ENCODE measurements at regions not wholly inside any gene's neighbourhood (a gene's known extent, or its start where the extent isn't known, plus 50 kb on each side); places are given as distances from the start of the nearest gene placed in this dataset.

GRCh38 chr3:20729185-20729584 is 543.2 kb upstream of the SGO1 start:
- Histone ChIP-seq H4K8ac (replicated peaks; ENCODE audit: insufficient read length, low read depth, low read length) (no peak overlapping the region), H3K4me2 (ENCODE audit: insufficient read depth, insufficient read length, low read length) (no peak overlapping the region), H3K9ac (ENCODE audit: extremely low read depth, insufficient read length, low read length) (no peak overlapping the region), H2BK12ac (ENCODE audit: insufficient read length, low read depth, low read length) (no peak overlapping the region), H3K9me3 (ENCODE audit: control insufficient read depth, low read depth, low read length) (no peaks in the 10 kb centered on the region), H3K27me3 (ENCODE audit: insufficient read depth, low read length) (no peaks in the 10 kb centered on the region), H2AK5ac (ENCODE audit: insufficient read length, low read length) (no peak overlapping the region), H3K18ac (ENCODE audit: insufficient read length, low read depth, low read length) (no peak overlapping the region), H4K5ac (ENCODE audit: insufficient read length, low read depth, low read length) (no peak overlapping the region), H3K4me1 (ENCODE audit: insufficient read depth, low read length) (no peaks in the 10 kb centered on the region), H2BK20ac (ENCODE audit: low read depth, low read length, poor library complexity, severe bottlenecking) (no peak overlapping the region), H2BK5ac (ENCODE audit: insufficient read length, low read length) (no peak overlapping the region), H3T11ph (ENCODE audit: low read length) (no peak overlapping the region), H2BK120ac (ENCODE audit: low read depth, low read length, poor library complexity, severe bottlenecking) (no peak overlapping the region), H3K79me1 (ENCODE audit: insufficient read depth, low read depth, low read length, poor library complexity, severe bottlenecking) (no peaks in the 10 kb centered on the region), H3K79me2 (ENCODE audit: insufficient read depth, low read length) (no peaks in the 10 kb centered on the region), H2BK15ac (ENCODE audit: low read depth, low read length) (no peak overlapping the region), H4K20me1 (ENCODE audit: control insufficient read depth, insufficient read depth, insufficient read length) (no peaks in the 10 kb centered on the region), H3K56ac (ENCODE audit: insufficient read length, low read depth, low read length) (no peak overlapping the region), H3K27ac (ENCODE audit: insufficient read length, low read depth, low read length) (no peak overlapping the region), H2AFZ (ENCODE audit: low read length) (no peak overlapping the region), H3K23me2 (ENCODE audit: insufficient read length, low read depth, low read length, poor library complexity, severe bottlenecking) (no peaks in the 10 kb centered on the region), H3K14ac (ENCODE audit: insufficient read depth, low read length) (no peak overlapping the region), H3K23ac (ENCODE audit: insufficient read length, low read depth, low read length) (no peak overlapping the region), H4K91ac (ENCODE audit: insufficient read length, low read depth, low read length) (no peak overlapping the region), H3K4ac (ENCODE audit: low read depth, low read length) (no peak overlapping the region)
- DNase-seq: no peak
- Mint-ChIP-seq H3K9me3 (no peaks in the 10 kb centered on the region), H3K4me1 (no peaks in the 10 kb centered on the region), H3K27ac (no peak overlapping the region; a peak in 1 of 7 replicates), H3K4me3 (no peak overlapping the region), H3K27me3 (ENCODE audit: low read depth) (no peaks in the 10 kb centered on the region), H3K36me3 (ENCODE audit: insufficient read depth in 1 of 3, low read depth in 3 of 3) (no peaks in the 10 kb centered on the region)
- TF ChIP-seq, protein P1, sequence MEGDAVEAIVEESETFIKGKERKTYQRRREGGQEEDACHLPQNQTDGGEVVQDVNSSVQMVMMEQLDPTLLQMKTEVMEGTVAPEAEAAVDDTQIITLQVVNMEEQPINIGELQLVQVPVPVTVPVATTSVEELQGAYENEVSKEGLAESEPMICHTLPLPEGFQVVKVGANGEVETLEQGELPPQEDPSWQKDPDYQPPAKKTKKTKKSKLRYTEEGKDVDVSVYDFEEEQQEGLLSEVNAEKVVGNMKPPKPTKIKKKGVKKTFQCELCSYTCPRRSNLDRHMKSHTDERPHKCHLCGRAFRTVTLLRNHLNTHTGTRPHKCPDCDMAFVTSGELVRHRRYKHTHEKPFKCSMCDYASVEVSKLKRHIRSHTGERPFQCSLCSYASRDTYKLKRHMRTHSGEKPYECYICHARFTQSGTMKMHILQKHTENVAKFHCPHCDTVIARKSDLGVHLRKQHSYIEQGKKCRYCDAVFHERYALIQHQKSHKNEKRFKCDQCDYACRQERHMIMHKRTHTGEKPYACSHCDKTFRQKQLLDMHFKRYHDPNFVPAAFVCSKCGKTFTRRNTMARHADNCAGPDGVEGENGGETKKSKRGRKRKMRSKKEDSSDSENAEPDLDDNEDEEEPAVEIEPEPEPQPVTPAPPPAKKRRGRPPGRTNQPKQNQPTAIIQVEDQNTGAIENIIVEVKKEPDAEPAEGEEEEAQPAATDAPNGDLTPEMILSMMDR (conservative IDR thresholded peaks at IDR 0.05): no peak
- no CpG with 5 or more reads among the region's 1 CpG for WGBS (ENCODE audit: extremely low coverage, insufficient read length, low lambda C conversion rate)

All from H9 (cell line).